Prostate gland (tissue), 2 donors: ENCODE measurements at regions not wholly inside any gene's neighbourhood (a gene's known extent, or its start where the extent isn't known, plus 50 kb on each side); places are given as distances from the start of the nearest gene placed in this dataset.

Experiments used
- DNase-seq: peaks from one replicate; pipeline ENCODE4 v3.0.0-alpha.2; 2019; ENCODE audit warnings: low spot score
- H3K27ac ChIP-seq, 2 donors: fragments of 200-600 bp; sonication (generic); 2 replicates each; pipeline ENCODE4 v1.5.1; 2017 to 2019
- H3K27me3 ChIP-seq: fragments of 200-600 bp; sonication (generic); replicated peaks from 2 replicates; pipeline ENCODE4 v1.5.1; 2019; ENCODE audit not compliant: insufficient read depth
- H3K36me3 ChIP-seq, 2 donors: fragments of 200-600 bp; sonication (generic); 1 replicate in 1 of 2; 2 replicates in 1 of 2; pipeline versions ENCODE4 v1.5.1 to v1.8.1; 2017 to 2019
- H3K4me1 ChIP-seq: fragments of 200-600 bp; sonication (generic); replicated peaks from 2 replicates; pipeline ENCODE4 v1.5.1; 2019
- H3K4me3 ChIP-seq, 2 donors: fragments of 200-600 bp; sonication (generic); 2 replicates each; pipeline ENCODE4 v1.5.1; 2017 to 2019
- H3K9me3 ChIP-seq: fragments of 200-600 bp; sonication (generic); 2 replicates; pipeline ENCODE4 v1.5.1; 2017
- CTCF ChIP-seq, 4 experiments: fragments of 200-600 bp in 2 of 4; fragments of 450-650 bp in 2 of 4; sonication (generic) in 2 of 4; IDR thresholded peaks; 1 replicate in 3 of 4; 2 replicates in 1 of 4; pipeline ENCODE4 v1.5.1; 2016 to 2019; ENCODE audit warnings: antibody characterized with exemption in 4 of 4, mild to moderate bottlenecking in 2 of 4, moderate library complexity in 2 of 4
- POLR2A ChIP-seq: fragments of 450-650 bp; IDR thresholded peaks from one replicate; pipeline ENCODE4 v1.6.1; 2016; ENCODE audit warnings: antibody characterized with exemption, mild to moderate bottlenecking
- POLR2AphosphoS5 ChIP-seq: sonication (generic); formaldehyde crosslinking; IDR thresholded peaks from one replicate; pipeline ENCODE4 v1.6.1; 2017; ENCODE audit warnings: antibody characterized with exemption
- WGBS: methylation state at CpG from one replicate; pipeline ENCODE4 v1.1.5; 2018; 5-methylcytosine and 5-hydroxymethylcytosine counted together
- intact Hi-C: fragments of 100-400 bp; cut with DNase I; formaldehyde crosslinking; loops from one replicate; pipeline ENCODE4 v1.14.2; 2022

DNA sequence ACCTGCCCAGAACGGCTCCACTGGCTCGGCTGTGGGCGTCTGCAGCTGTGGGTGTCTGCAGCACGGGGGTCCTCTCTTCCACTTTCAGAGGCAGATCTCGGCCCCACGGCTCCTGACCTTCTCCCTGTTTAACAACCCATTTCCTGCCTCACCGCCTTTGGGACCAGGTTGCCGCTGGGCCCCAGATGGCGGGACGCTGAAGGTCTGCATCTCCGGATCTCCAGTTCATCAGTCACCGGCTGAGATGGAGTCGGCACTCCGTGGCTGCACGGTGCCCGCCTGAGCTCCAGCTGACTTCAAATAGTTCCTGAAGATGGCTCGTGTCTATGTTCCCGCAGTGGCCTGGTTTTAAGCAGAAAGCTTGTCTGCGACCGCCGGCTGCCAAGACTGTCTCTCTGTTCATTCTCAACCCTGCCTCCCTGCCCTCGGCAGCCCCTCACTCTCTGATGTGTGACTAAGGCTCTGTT lies 475.9 kb downstream of the BRD1 start:
- H3K27me3 ChIP-seq = peaks cover 14% of the 10 kb centered on the region
- WGBS = 79% methylated on average over 22 of the region's 22 CpGs

GRCh38 chr22:49350441-49351121 lies 477.1 kb downstream of the BRD1 start:
- TF ChIP-seq POLR2A (no peak), CTCF (IDR thresholded peaks at IDR 0.05) (no peak), POLR2AphosphoS5 (no peak)
- Histone ChIP-seq H3K4me1 (no peaks in the 10 kb centered on the region), H3K27ac (no peak overlapping the region), H3K27me3 (peaks cover 14% of the 10 kb centered on the region), H3K36me3 (no peaks in the 10 kb centered on the region), H3K4me3 (no peak overlapping the region), H3K9me3 (no peaks in the 10 kb centered on the region)
- intact Hi-C loops = no loop called here
- WGBS = 62% methylated on average over 18 of the region's 18 CpGs
- no peak for DNase-seq

More for the DNA sequence above, 475.9 kb downstream of the BRD1 start:
- Histone ChIP-seq H3K27ac (no peak overlapping the region), H3K36me3 (no peaks in the 10 kb centered on the region), H3K4me3 (no peak overlapping the region), H3K4me1 (no peaks in the 10 kb centered on the region), H3K9me3 (no peaks in the 10 kb centered on the region)
- intact Hi-C loops = no loop called here
- no peak for TF ChIP-seq POLR2AphosphoS5
- no peak for TF ChIP-seq CTCF (IDR thresholded peaks at IDR 0.05)
- TF ChIP-seq POLR2A = no peak
- DNase-seq = no peak

DNA sequence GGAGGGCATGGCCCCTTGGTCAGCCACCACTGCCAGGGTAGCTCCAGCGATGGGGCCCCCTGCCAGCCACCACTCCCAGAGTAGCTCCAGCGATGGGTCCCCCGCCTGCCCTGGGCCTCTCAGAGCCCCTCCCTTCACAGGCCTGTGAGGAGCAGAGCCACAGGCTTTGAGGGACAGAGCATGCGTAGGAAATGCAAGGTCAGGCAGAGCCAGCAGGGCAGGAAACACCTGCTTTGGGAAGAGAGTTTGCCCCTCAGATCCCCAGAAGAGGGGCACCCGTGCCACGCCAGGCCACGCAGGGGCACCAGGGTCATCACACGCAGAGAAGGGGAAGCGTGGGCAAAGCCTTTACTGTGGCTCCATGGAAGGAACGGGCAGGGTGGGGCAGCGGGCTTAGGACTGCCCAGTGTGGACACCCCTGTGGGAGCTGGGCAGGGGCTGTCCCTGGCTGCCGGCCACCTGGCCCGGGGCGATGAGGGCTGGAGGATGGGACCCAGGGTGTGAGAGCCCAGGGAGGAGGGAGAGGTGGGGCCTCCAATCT lies 477.8 kb downstream of the BRD1 start:
- Histone ChIP-seq H3K4me3 (no peak overlapping the region), H3K36me3 (no peaks in the 10 kb centered on the region), H3K4me1 (no peaks in the 10 kb centered on the region), H3K27ac (no peak overlapping the region), H3K9me3 (no peaks in the 10 kb centered on the region), H3K27me3 (peaks cover 14% of the 10 kb centered on the region)
- WGBS = 57% methylated on average over 14 of the region's 14 CpGs
- no peak for DNase-seq
- intact Hi-C loops = no loop called here
- TF ChIP-seq POLR2A (no peak), CTCF (IDR thresholded peaks at IDR 0.05) (no peak), POLR2AphosphoS5 (no peak)

DNA sequence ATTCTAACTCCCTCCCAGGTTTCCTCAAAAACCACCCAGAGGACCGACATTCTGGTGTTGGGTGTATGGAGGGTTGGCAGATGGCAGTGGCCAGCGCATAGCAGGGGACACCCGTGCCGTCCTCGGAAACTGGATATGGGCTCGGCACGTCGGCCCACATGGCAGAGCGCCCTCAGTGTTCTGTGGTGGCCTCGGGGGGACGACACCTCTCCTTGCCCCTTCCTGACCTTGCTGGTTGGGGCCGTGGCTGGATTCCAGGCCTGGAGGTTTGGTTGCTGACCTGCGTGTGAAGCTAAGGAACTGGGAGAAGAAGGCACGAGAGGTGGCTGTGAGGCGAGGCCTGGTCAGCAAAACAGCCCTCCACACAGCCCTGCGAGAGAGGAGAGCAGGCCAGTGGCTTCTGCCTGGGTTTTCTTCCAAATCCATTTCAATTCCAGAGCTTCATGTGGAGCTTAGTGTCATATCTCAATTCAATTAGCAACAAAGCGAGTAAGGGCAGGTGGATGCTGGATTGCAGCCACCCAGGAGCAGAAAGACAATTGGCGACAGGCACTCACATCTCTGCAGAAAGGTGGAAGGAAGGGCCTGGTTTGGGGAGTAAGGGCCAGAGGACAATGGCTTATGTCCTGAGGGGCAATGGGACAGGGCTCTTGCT lies 478.4 kb downstream of the BRD1 start:
- no peak for DNase-seq
- Histone ChIP-seq H3K4me3 (no peak overlapping the region), H3K27me3 (peaks cover 14% of the 10 kb centered on the region), H3K27ac (no peak overlapping the region), H3K9me3 (no peaks in the 10 kb centered on the region), H3K4me1 (no peaks in the 10 kb centered on the region), H3K36me3 (no peaks in the 10 kb centered on the region)
- TF ChIP-seq POLR2AphosphoS5 (no peak), CTCF (IDR thresholded peaks at IDR 0.05) (no peak), POLR2A (no peak)
- 80% methylated on average over 17 of the region's 18 CpGs for WGBS
- intact Hi-C loops = no loop called here
